GM23338 (cell line): ENCODE measurements at regions not wholly inside any gene's neighbourhood (a gene's known extent, or its start where the extent isn't known, plus 50 kb on each side); places are given as distances from the start of the nearest gene placed in this dataset.

Experiments
- CREB1 ChIP-seq: fragments of 250-450 bp; sonication (Bioruptor Pico); IDR thresholded peaks from 2 replicates; pipeline ENCODE4 v1.5.0; 2020; ENCODE audit warnings: low read depth, mild to moderate bottlenecking, moderate library complexity
- CTCF ChIP-seq, 2 experiments: fragments of 200-600 bp in 1 of 2; sonication (generic) in 1 of 2; conservative IDR thresholded peaks; 2 replicates each; pipeline versions ENCODE4 v1.5.1 to v1.6.1; 2016 to 2017; ENCODE audit warnings: antibody characterized with exemption in 2 of 2, low read depth in 2 of 2, mild to moderate bottlenecking in 2 of 2, moderate library complexity in 1 of 2
- EZH2 ChIP-seq: fragments of 200-600 bp; sonication (generic); IDR thresholded peaks from one replicate; pipeline ENCODE4 v1.8.0; 2017; ENCODE audit warnings: antibody characterized with exemption, mild to moderate bottlenecking, low read depth; ENCODE audit not compliant: unreplicated experiment
- EZH2phosphoT487 ChIP-seq: fragments of 200-600 bp; sonication (generic); IDR thresholded peaks from one replicate; pipeline ENCODE4 v1.8.1; 2018; ENCODE audit warnings: antibody characterized with exemption; ENCODE audit not compliant: unreplicated experiment
- JUNB ChIP-seq: IDR thresholded peaks from one replicate; pipeline ENCODE4 v1.6.1; 2016; ENCODE audit warnings: antibody characterized with exemption; ENCODE audit not compliant: unreplicated experiment
- NANOG ChIP-seq: IDR thresholded peaks from 2 replicates; pipeline ENCODE4 v1.6.1; 2016; ENCODE audit warnings: antibody characterized with exemption, borderline replicate concordance
- POLR2AphosphoS5 ChIP-seq: IDR thresholded peaks from 2 replicates; pipeline ENCODE4 v1.6.1; 2016; ENCODE audit warnings: antibody characterized with exemption, low read depth
- STAT1 ChIP-seq: IDR thresholded peaks from one replicate; pipeline ENCODE4 v1.6.1; 2016; ENCODE audit warnings: antibody characterized with exemption; ENCODE audit not compliant: unreplicated experiment
- ZNF114 ChIP-seq: fragments of 250-450 bp; sonication (Bioruptor Pico); IDR thresholded peaks from 2 replicates; pipeline ENCODE4 v1.5.0; 2020; ENCODE audit warnings: mild to moderate bottlenecking, moderate library complexity
- ZNF331 ChIP-seq: fragments of 250-450 bp; sonication (Bioruptor Pico); IDR thresholded peaks from 2 replicates; pipeline ENCODE4 v1.5.0; 2020; ENCODE audit warnings: low read depth, mild to moderate bottlenecking, moderate library complexity
- ZNF462 ChIP-seq: fragments of 250-450 bp; sonication (Bioruptor Pico); IDR thresholded peaks from 2 replicates; pipeline ENCODE4 v1.5.0; 2020; ENCODE audit warnings: mild to moderate bottlenecking, moderate library complexity
- TF ChIP-seq, protein P1 (sequence below): IDR thresholded peaks from one replicate; pipeline ENCODE4 v1.6.1; 2018; ENCODE audit warnings: antibody characterized with exemption; ENCODE audit not compliant: unreplicated experiment
- TF ChIP-seq, protein P2 (sequence below): IDR thresholded peaks from 2 replicates; pipeline ENCODE4 v1.6.1; 2016; ENCODE audit warnings: antibody characterized with exemption

- TF ChIP-seq CTCF (conservative IDR thresholded peaks at IDR 0.05; ENCODE audit: low read depth in 2 of 2): no peak
- TF ChIP-seq, protein P1, sequence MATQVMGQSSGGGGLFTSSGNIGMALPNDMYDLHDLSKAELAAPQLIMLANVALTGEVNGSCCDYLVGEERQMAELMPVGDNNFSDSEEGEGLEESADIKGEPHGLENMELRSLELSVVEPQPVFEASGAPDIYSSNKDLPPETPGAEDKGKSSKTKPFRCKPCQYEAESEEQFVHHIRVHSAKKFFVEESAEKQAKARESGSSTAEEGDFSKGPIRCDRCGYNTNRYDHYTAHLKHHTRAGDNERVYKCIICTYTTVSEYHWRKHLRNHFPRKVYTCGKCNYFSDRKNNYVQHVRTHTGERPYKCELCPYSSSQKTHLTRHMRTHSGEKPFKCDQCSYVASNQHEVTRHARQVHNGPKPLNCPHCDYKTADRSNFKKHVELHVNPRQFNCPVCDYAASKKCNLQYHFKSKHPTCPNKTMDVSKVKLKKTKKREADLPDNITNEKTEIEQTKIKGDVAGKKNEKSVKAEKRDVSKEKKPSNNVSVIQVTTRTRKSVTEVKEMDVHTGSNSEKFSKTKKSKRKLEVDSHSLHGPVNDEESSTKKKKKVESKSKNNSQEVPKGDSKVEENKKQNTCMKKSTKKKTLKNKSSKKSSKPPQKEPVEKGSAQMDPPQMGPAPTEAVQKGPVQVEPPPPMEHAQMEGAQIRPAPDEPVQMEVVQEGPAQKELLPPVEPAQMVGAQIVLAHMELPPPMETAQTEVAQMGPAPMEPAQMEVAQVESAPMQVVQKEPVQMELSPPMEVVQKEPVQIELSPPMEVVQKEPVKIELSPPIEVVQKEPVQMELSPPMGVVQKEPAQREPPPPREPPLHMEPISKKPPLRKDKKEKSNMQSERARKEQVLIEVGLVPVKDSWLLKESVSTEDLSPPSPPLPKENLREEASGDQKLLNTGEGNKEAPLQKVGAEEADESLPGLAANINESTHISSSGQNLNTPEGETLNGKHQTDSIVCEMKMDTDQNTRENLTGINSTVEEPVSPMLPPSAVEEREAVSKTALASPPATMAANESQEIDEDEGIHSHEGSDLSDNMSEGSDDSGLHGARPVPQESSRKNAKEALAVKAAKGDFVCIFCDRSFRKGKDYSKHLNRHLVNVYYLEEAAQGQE: no peak
- TF ChIP-seq POLR2AphosphoS5: no peak
- no peak for TF ChIP-seq EZH2
- no peak for TF ChIP-seq JUNB
- no peak for TF ChIP-seq ZNF114 (CRISPR knock-in tag)
- no peak for TF ChIP-seq EZH2phosphoT487
- TF ChIP-seq STAT1: no peak
- no peak for TF ChIP-seq CREB1 (CRISPR knock-in tag)
- no peak for TF ChIP-seq NANOG
- TF ChIP-seq, protein P2, sequence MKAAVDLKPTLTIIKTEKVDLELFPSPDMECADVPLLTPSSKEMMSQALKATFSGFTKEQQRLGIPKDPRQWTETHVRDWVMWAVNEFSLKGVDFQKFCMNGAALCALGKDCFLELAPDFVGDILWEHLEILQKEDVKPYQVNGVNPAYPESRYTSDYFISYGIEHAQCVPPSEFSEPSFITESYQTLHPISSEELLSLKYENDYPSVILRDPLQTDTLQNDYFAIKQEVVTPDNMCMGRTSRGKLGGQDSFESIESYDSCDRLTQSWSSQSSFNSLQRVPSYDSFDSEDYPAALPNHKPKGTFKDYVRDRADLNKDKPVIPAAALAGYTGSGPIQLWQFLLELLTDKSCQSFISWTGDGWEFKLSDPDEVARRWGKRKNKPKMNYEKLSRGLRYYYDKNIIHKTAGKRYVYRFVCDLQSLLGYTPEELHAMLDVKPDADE: no peak
- TF ChIP-seq ZNF462 (CRISPR knock-in tag): no peak
- TF ChIP-seq ZNF331 (CRISPR knock-in tag): no peak
Observed at GRCh38 chr4:82284475-82284857, 89.3 kb downstream of the HNRNPD start.
